Peyer's patch (tissue), 4 donors: ENCODE measurements at regions not wholly inside any gene's neighbourhood (a gene's known extent, or its start where the extent isn't known, plus 50 kb on each side); places are given as distances from the start of the nearest gene placed in this dataset.

Experiments used
- DNase-seq, 3 donors: peaks; one replicate each; pipeline ENCODE4 v3.0.0-alpha.2; 2017 to 2019
- H3K27ac ChIP-seq, 4 donors: fragments of 200-600 bp; sonication (generic); one replicate each; pipeline ENCODE4 v1.5.1; 2016 to 2019
- H3K27me3 ChIP-seq, 2 donors: fragments of 200-600 bp; sonication (generic); one replicate each; pipeline ENCODE4 v1.5.1; 2019
- H3K36me3 ChIP-seq, 3 donors: fragments of 200-600 bp; sonication (generic); one replicate each; pipeline ENCODE4 v1.5.1; 2016 to 2019
- H3K4me1 ChIP-seq, 4 donors: fragments of 200-600 bp; sonication (generic); one replicate each; pipeline ENCODE4 v1.5.1; 2016 to 2019
- H3K4me3 ChIP-seq, 4 donors: fragments of 200-600 bp; sonication (generic); 1 replicate in 3 of 4; 2 replicates in 1 of 4; pipeline ENCODE4 v1.5.1; 2016 to 2019; ENCODE audit warnings: mild to moderate bottlenecking in 1 of 4
- H3K9me3 ChIP-seq, 4 donors: fragments of 200-600 bp; sonication (generic); one replicate each; pipeline ENCODE4 v1.5.1; 2016 to 2019; ENCODE audit warnings: mild to moderate bottlenecking in 1 of 4
- POLR2A ChIP-seq, 2 donors: fragments of 450-650 bp; IDR thresholded peaks; one replicate each; pipeline ENCODE4 v1.5.1; 2017; ENCODE audit warnings: antibody characterized with exemption in 2 of 2, mild to moderate bottlenecking in 2 of 2, moderate library complexity in 2 of 2
- TF ChIP-seq, protein P1 (sequence below), 6 experiments: fragments of 450-650 bp in 4 of 6; fragments of 200-600 bp in 2 of 6; sonication (generic) in 1 of 6; IDR thresholded peaks; one replicate each; pipeline ENCODE4 v1.5.1; 2017 to 2019; ENCODE audit warnings: antibody characterized with exemption in 6 of 6, mild to moderate bottlenecking in 3 of 6, moderate library complexity in 1 of 6

DNA sequence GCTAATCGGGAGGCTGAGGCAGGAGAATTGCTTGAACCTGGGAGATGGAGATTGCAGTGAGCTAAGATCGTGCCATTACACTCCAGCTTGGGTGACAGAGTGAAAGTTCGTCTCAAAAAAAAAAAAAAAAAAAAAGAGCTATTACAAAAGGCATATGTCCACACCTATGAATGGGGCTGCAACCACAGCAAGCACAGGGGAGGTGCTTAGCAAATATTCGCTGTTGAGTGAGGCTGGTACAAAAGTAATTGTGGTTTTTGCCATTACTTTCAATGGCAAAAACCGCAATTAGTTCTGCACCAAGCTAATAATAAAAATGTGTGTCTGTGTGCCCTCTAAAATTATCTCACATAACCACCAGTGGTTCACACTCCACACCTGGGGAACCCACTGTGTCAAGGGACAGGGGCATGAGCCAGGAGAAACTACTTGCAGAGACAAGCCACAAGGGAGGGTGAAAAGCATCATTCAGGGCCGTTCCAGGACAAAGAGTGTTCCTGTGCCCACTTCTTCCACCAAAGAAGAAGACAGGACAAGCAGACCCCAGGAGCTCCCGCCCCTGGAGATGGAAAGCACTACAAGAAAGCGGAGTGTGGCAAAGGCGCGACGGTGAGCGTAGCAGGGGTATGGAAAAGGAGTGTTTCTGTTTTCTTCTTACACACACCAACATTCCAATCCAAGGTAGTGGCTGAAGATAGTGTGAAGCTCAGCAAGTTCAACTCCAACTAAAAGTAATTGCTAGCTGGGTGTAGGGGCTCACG is 84.4 kb upstream of the CNEP1R1 start:
- Histone ChIP-seq H3K27ac (no peak overlapping the region), H3K4me1 (no peaks in the 10 kb centered on the region), H3K4me3 (no peak overlapping the region), H3K36me3 (no peaks in the 10 kb centered on the region), H3K9me3 (no peaks in the 10 kb centered on the region), H3K27me3 (no peaks in the 10 kb centered on the region)
- TF ChIP-seq POLR2A (IDR thresholded peaks at IDR 0.05): no peak
- TF ChIP-seq, protein P1, sequence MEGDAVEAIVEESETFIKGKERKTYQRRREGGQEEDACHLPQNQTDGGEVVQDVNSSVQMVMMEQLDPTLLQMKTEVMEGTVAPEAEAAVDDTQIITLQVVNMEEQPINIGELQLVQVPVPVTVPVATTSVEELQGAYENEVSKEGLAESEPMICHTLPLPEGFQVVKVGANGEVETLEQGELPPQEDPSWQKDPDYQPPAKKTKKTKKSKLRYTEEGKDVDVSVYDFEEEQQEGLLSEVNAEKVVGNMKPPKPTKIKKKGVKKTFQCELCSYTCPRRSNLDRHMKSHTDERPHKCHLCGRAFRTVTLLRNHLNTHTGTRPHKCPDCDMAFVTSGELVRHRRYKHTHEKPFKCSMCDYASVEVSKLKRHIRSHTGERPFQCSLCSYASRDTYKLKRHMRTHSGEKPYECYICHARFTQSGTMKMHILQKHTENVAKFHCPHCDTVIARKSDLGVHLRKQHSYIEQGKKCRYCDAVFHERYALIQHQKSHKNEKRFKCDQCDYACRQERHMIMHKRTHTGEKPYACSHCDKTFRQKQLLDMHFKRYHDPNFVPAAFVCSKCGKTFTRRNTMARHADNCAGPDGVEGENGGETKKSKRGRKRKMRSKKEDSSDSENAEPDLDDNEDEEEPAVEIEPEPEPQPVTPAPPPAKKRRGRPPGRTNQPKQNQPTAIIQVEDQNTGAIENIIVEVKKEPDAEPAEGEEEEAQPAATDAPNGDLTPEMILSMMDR (IDR thresholded peaks at IDR 0.05): no peak
- DNase-seq: no peak

DNA sequence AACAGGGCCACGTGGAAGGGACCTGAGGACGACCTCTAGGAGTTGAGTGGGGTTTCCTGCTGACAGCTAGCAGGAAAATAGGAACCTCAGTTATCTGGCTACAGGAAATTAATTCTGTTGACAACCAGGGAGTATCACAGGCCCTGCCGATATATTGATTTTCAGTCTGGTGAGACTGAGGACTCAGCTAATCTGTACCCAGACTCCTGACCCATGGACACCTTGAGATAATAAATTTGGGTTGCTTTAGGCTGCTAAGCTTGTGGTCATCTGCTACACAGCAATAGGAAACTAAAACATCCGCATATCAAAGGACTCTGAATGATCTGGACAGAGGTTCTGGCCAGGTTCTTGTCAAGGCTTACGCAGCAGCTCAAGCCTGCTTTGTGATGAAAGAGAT is 80.8 kb upstream of the CNEP1R1 start:
- no peak for TF ChIP-seq POLR2A (IDR thresholded peaks at IDR 0.05)
- TF ChIP-seq, protein P1 (IDR thresholded peaks at IDR 0.05): no peak

GRCh38 chr16:49947907-49948678 is 76.9 kb upstream of the CNEP1R1 start:
- Histone ChIP-seq H3K4me3 (no peak overlapping the region), H3K36me3 (no peaks in the 10 kb centered on the region), H3K4me1 (no peaks in the 10 kb centered on the region), H3K9me3 (no peaks in the 10 kb centered on the region), H3K27ac (no peak overlapping the region), H3K27me3 (no peaks in the 10 kb centered on the region)
- no peak for DNase-seq
- no peak for TF ChIP-seq POLR2A (IDR thresholded peaks at IDR 0.05)

More for the DNA sequence above, 80.8 kb upstream of the CNEP1R1 start:
- Histone ChIP-seq H3K4me3 (no peak overlapping the region), H3K9me3 (no peaks in the 10 kb centered on the region), H3K36me3 (no peaks in the 10 kb centered on the region), H3K27ac (no peak overlapping the region), H3K4me1 (no peaks in the 10 kb centered on the region), H3K27me3 (no peaks in the 10 kb centered on the region)
- DNase-seq: no peak

- Histone ChIP-seq H3K4me3 (no peak overlapping the region), H3K27me3 (no peaks in the 10 kb centered on the region), H3K9me3 (no peaks in the 10 kb centered on the region), H3K27ac (no peak overlapping the region), H3K4me1 (no peaks in the 10 kb centered on the region), H3K36me3 (no peaks in the 10 kb centered on the region)
- no peak for TF ChIP-seq POLR2A (IDR thresholded peaks at IDR 0.05)
- TF ChIP-seq, protein P1 (IDR thresholded peaks at IDR 0.05): no peak
- DNase-seq: no peak
These were observed 73.3 kb upstream of the CNEP1R1 start for GRCh38 chr16:49951574-49952195.

GRCh38 chr16:49952386-49952785 is 72.6 kb upstream of the CNEP1R1 start:
- H3K4me1 ChIP-seq: no peaks in the 10 kb centered on the region
- H3K9me3 ChIP-seq: no peaks in the 10 kb centered on the region
- no peaks in the 10 kb centered on the region for H3K27me3 ChIP-seq
- no peak overlapping the region for H3K27ac ChIP-seq
- H3K36me3 ChIP-seq: no peaks in the 10 kb centered on the region
- no peak overlapping the region for H3K4me3 ChIP-seq
- no peak for DNase-seq
- TF ChIP-seq POLR2A (IDR thresholded peaks at IDR 0.05): no peak
- TF ChIP-seq, protein P1 (IDR thresholded peaks at IDR 0.05): no peak

GRCh38 chr16:49953090-49953489 is 71.9 kb upstream of the CNEP1R1 start:
- H3K27ac ChIP-seq: no peak overlapping the region
- no peaks in the 10 kb centered on the region for H3K27me3 ChIP-seq
- H3K9me3 ChIP-seq: no peaks in the 10 kb centered on the region
- no peaks in the 10 kb centered on the region for H3K4me1 ChIP-seq
- TF ChIP-seq POLR2A (IDR thresholded peaks at IDR 0.05): no peak
- TF ChIP-seq, protein P1 (IDR thresholded peaks at IDR 0.05): no peak
- no peak for DNase-seq
- H3K4me3 ChIP-seq: no peak overlapping the region
- H3K36me3 ChIP-seq: no peaks in the 10 kb centered on the region
